Heart right ventricle (tissue), 16 donors: ENCODE measurements at regions not wholly inside any gene's neighbourhood (a gene's known extent, or its start where the extent isn't known, plus 50 kb on each side); places are given as distances from the start of the nearest gene placed in this dataset.

Experiments
- ATAC-seq, 8 donors: fragments of 200-7000 bp; cut with Tn5 transposase; one replicate each; pipeline ENCODE4 v1.9.1; 2020; ENCODE audit warnings: mild to moderate bottlenecking in 8 of 8, moderate library complexity in 8 of 8, moderate number of reproducible peaks in 1 of 8
- DNase-seq, 2 donors: peaks; one replicate each; pipeline ENCODE4 v3.0.0-alpha.2; 2020
- H3K27ac ChIP-seq, 10 donors: fragments of 200-600 bp; sonication (generic) in 2 of 10; one replicate each; pipeline versions ENCODE4 v1.5.0 to v1.8.0; 2020 to 2022; ENCODE audit warnings: mild to moderate bottlenecking in 3 of 10
- H3K27me3 ChIP-seq, 7 donors: fragments of 200-600 bp; one replicate each; pipeline ENCODE4 v1.8.0; 2021 to 2022; ENCODE audit warnings: mild to moderate bottlenecking in 2 of 7
- H3K36me3 ChIP-seq, 9 donors: fragments of 200-600 bp; sonication (generic) in 1 of 9; one replicate each; pipeline versions ENCODE4 v1.5.0 to v1.8.0; 2020 to 2022; ENCODE audit warnings: mild to moderate bottlenecking in 2 of 9
- H3K4me1 ChIP-seq, 9 donors: fragments of 200-600 bp; sonication (generic) in 1 of 9; one replicate each; pipeline versions ENCODE4 v1.5.0 to v1.8.0; 2020 to 2022; ENCODE audit warnings: mild to moderate bottlenecking in 4 of 9
- H3K4me3 ChIP-seq, 10 donors: fragments of 200-600 bp; sonication (generic) in 2 of 10; one replicate each; pipeline versions ENCODE4 v1.5.0 to v1.8.0; 2020 to 2022; ENCODE audit warnings: mild to moderate bottlenecking in 7 of 10, moderate library complexity in 2 of 10
- H3K9me3 ChIP-seq, 11 donors: fragments of 200-600 bp in 10 of 11; sonication (generic) in 2 of 11; one replicate each; pipeline versions ENCODE4 v1.5.0 to v1.8.0; 2013 to 2022; ENCODE audit warnings: mild to moderate bottlenecking in 2 of 11, control low read depth in 1 of 11, moderate library complexity in 1 of 11
- CTCF ChIP-seq, 9 donors: fragments of 200-600 bp; sonication (generic) in 2 of 9; IDR thresholded peaks; one replicate each; pipeline versions ENCODE4 v1.5.0 to v1.8.0; 2021 to 2022; ENCODE audit warnings: antibody characterized with exemption in 9 of 9, mild to moderate bottlenecking in 5 of 9, moderate library complexity in 1 of 9
- WGBS, 2 donors: extraction: QIAGEN DNeasy Blood & Tissue Kit; methylation state at CpG; one replicate each; pipeline ENCODE4 v1.1.7; 2013; ENCODE audit warnings: inconsistent platforms in 1 of 2; 5-methylcytosine and 5-hydroxymethylcytosine counted together
- intact Hi-C, 10 donors: fragments of 100-400 bp; cut with DNase I; formaldehyde crosslinking; loops; one replicate each; pipeline versions ENCODE4 v1.11.1 to v1.14.2; 2022
- donor health status: Arrhythmogenic right ventricular cardiomyopathy.
- donor health status: ischemic (EF 13 %, LVEDD 7.1; RV severe dilation, severe dysfunction).
- donor health status: healthy with polysubstance abuse.
- donor health status: DM: no; HTN: yes; CAD: no.
- donor health status: DM: no; HTN: no; CAD: no.
- donor health status: ischemic (EF 25% LVEDD 6.9; RV normal size, moderate dysfunction).
- donor health status: ischemic (EF 25% LVEDD 5.7; RV mildly dilated, moderate dysfunction).
- donor health status: healthy.
- donor health status: DM: yes; HTN: yes; CAD: no.
- donor health status: Ischemic cardiomyopathy.
- donor health status: ischemic (EF 35%, LVEDD 5.7; RV mildly dilated, moderate dysfunction).
- donor health status: nonischemic (EF 11% LVEDD 7.7; RV severe dilation, severe dysfunction).
- donor health status: DM: yes; HTN: yes; CAD: no.
- donor health status: PGD.
- donor health status: ischemic (EF 29% LVEDD 5.4; RV normal size, mild dysfunction).
- donor health status: nonischemic (EF 23%, LVEDD 6.1; RV moderate dilation, normal function).

GRCh38 chr16:64394061-64394460 lies 727.8 kb downstream of the CDH11 start:
- H3K9me3 ChIP-seq, result no peaks in the 10 kb centered on the region
- intact Hi-C loops, result loop anchor here in 1 of 10 donors (5.0 kb wide), 1 partner anchor 248 kb away; no protein-coding TSS in a partner anchor
- no peak overlapping the region for H3K27ac ChIP-seq
- no peak for ATAC-seq
- peaks cover 0 to 22% (median 5%) of the 10 kb centered on the region in 9 donors for H3K4me1 ChIP-seq
- TF ChIP-seq CTCF (IDR thresholded peaks at IDR 0.05), result no peak
- no peak overlapping the region for H3K4me3 ChIP-seq
- DNase-seq, result no peak
- H3K27me3 ChIP-seq, result no peaks in the 10 kb centered on the region
- H3K36me3 ChIP-seq, result no peaks in the 10 kb centered on the region
- WGBS, 2 donors, result 76 to 82% methylated on average over 1 of the region's 1 CpG

GRCh38 chr16:64392456-64392855 lies 729.4 kb downstream of the CDH11 start:
- Histone ChIP-seq H3K4me1 (peaks cover 0 to 14% (median 5%) of the 10 kb centered on the region in 9 donors), H3K27me3 (no peaks in the 10 kb centered on the region), H3K4me3 (no peak overlapping the region), H3K36me3 (no peaks in the 10 kb centered on the region), H3K9me3 (no peaks in the 10 kb centered on the region), H3K27ac (no peak overlapping the region)
- intact Hi-C loops, result loop anchor here in 1 of 10 donors (5.0 kb wide), 1 partner anchor 250 kb away; no protein-coding TSS in a partner anchor
- ATAC-seq (no peak), DNase-seq (no peak)
- WGBS, 2 donors, result 86 to 87% methylated on average over 1 of the region's 1 CpG
- TF ChIP-seq CTCF (IDR thresholded peaks at IDR 0.05), result no peak

GRCh38 chr16:64391063-64391600 lies 730.7 kb downstream of the CDH11 start:
- Histone ChIP-seq H3K27ac (peak overlapping the region in 7 of 10 donors; percentile 0 to 67 (median 53)), H3K4me3 (peak overlapping the region in 5 of 10 donors; percentile 3 to 21 (median 3))

GRCh38 chr16:64390102-64390501 lies 731.8 kb downstream of the CDH11 start:
- no peak for ATAC-seq
- intact Hi-C loops, result loop anchor here in 1 of 10 donors (5.0 kb wide), 1 partner anchor 252 kb away; no protein-coding TSS in a partner anchor
- Histone ChIP-seq H3K27me3 (no peaks in the 10 kb centered on the region), H3K27ac (peak overlapping the region in 1 of 10 donors; percentile 67), H3K36me3 (no peaks in the 10 kb centered on the region), H3K4me1 (peaks cover 0 to 14% (median 5%) of the 10 kb centered on the region in 9 donors), H3K4me3 (no peak overlapping the region), H3K9me3 (no peaks in the 10 kb centered on the region)
- 83 to 88% methylated on average over 4 of the region's 4 CpGs for WGBS, 2 donors
- no peak for TF ChIP-seq CTCF (IDR thresholded peaks at IDR 0.05)
- DNase-seq, result no peak

More at GRCh38 chr16:64391063-64391600, 730.7 kb downstream of the CDH11 start:
- Histone ChIP-seq H3K27me3 (no peaks in the 10 kb centered on the region), H3K36me3 (no peaks in the 10 kb centered on the region), H3K9me3 (no peaks in the 10 kb centered on the region), H3K4me1 (peaks cover 0 to 14% (median 5%) of the 10 kb centered on the region in 9 donors)
- intact Hi-C loops, result loop anchor here in 1 of 10 donors (5.0 kb wide), 1 partner anchor 251 kb away; no protein-coding TSS in a partner anchor
- 56 to 76% methylated on average over 4 of the region's 4 CpGs for WGBS, 2 donors
- no peak for DNase-seq
- ATAC-seq, result peak in 1 of 8 donors; percentile 46
- no peak for TF ChIP-seq CTCF (IDR thresholded peaks at IDR 0.05)
